H1 (cell line): ENCODE measurements at regions not wholly inside any gene's neighbourhood (a gene's known extent, or its start where the extent isn't known, plus 50 kb on each side); places are given as distances from the start of the nearest gene placed in this dataset.

ENCODE experiments used
- CTCF ChIP-seq, 3 experiments: IDR thresholded peaks; 1 replicate in 2 of 3; 2 replicates in 1 of 3; pipeline versions ENCODE4 v1.5.1 to v1.6.1; 2011; ENCODE audit warnings: low read length in 3 of 3, mild to moderate bottlenecking in 3 of 3, inconsistent platforms in 2 of 3, low read depth in 1 of 3, moderate library complexity in 1 of 3; ENCODE audit not compliant: insufficient read depth in 1 of 3; ENCODE audit errors: control extremely low read depth in 1 of 3
- EP300 ChIP-seq, 2 experiments: IDR thresholded peaks; 1 replicate in 1 of 2; 2 replicates in 1 of 2; pipeline ENCODE4 v1.6.1; 2011 to 2012; ENCODE audit warnings: low read depth in 2 of 2, low read length in 2 of 2, mild to moderate bottlenecking in 2 of 2, borderline replicate concordance in 1 of 2, inconsistent platforms in 1 of 2, moderate library complexity in 1 of 2
- FOSL1 ChIP-seq: IDR thresholded peaks from 2 replicates; pipeline ENCODE4 v1.6.1; 2011; ENCODE audit warnings: mild to moderate bottlenecking, low read depth, low read length, moderate library complexity; ENCODE audit not compliant: insufficient read depth
- JUND ChIP-seq: IDR thresholded peaks from 2 replicates; pipeline ENCODE4 v1.6.1; 2011; ENCODE audit warnings: mild to moderate bottlenecking, improper control_type of control experiment, low read length
- POLR2A ChIP-seq, 2 experiments: IDR thresholded peaks; 1 replicate in 1 of 2; 2 replicates in 1 of 2; pipeline ENCODE4 v1.6.1; 2011; ENCODE audit warnings: low read depth in 2 of 2, low read length in 2 of 2, mild to moderate bottlenecking in 2 of 2; ENCODE audit errors: control extremely low read depth in 1 of 2
- POLR2AphosphoS5 ChIP-seq: IDR thresholded peaks from 2 replicates; pipeline ENCODE4 v1.6.1; 2011; ENCODE audit warnings: low read depth, low read length
- SUZ12 ChIP-seq: fragments of 200-600 bp; sonication (generic); IDR thresholded peaks from 2 replicates; pipeline ENCODE4 v1.6.1; 2012; ENCODE audit warnings: mild to moderate bottlenecking, inconsistent platforms, low read length, moderate library complexity, mixed read lengths
- TAF1 ChIP-seq: IDR thresholded peaks from 2 replicates; pipeline ENCODE4 v1.6.1; 2011; ENCODE audit warnings: mild to moderate bottlenecking, low read depth, low read length
- USF2 ChIP-seq: IDR thresholded peaks from 2 replicates; pipeline ENCODE4 v1.6.1; 2011; ENCODE audit warnings: low read length, improper control_type of control experiment
- ZNF274 ChIP-seq: IDR thresholded peaks from 2 replicates; pipeline ENCODE4 v1.7.0; 2012; ENCODE audit warnings: low read length, borderline replicate concordance; ENCODE audit errors: extremely low read depth
- TF ChIP-seq, protein P1 (sequence below): IDR thresholded peaks from 2 replicates; pipeline ENCODE4 v1.6.1; 2011; ENCODE audit warnings: low read depth, mild to moderate bottlenecking, low read length; ENCODE audit not compliant: insufficient read depth
- TF ChIP-seq, protein P2 (sequence below): IDR thresholded peaks from 2 replicates; pipeline ENCODE4 v1.6.1; 2012; ENCODE audit warnings: low read length, inconsistent platforms

DNA sequence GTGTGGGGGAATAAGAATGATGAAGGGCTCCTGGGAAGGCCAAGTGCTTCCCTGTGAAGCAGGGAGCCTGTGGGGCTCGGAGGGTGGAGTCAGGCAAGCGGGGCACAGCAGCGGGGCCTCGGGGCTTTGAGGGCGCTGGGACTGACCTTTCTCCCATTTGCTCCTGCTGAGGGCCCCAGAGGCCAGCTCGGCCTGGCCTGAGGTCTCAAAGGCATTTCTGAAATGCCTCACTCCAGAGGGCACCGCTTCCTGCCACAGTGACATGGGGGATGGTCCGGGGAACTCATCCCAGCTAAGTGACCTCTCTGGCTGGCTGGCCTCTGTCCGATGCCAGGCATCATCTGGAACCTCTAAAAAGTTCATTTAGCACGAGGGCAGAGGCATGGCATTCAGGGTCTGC is 98.8 kb upstream of the STX18 start:
- TF ChIP-seq TAF1, result no peak
- no peak for TF ChIP-seq FOSL1
- TF ChIP-seq CTCF (IDR thresholded peaks at IDR 0.05; ENCODE audit: control extremely low read depth in 1 of 3, insufficient read depth in 1 of 3, low read depth in 1 of 3, low read length in 3 of 3), result 0 out of 4 replicates have a peak, but pooled peaks of 1 of the 3 experiments have one; percentile 5
- no peak for TF ChIP-seq ZNF274
- TF ChIP-seq SUZ12, result no peak
- no peak for TF ChIP-seq POLR2AphosphoS5
- TF ChIP-seq POLR2A (IDR thresholded peaks at IDR 0.05; ENCODE audit: control extremely low read depth in 1 of 2, low read depth in 2 of 2, low read length in 2 of 2), result no peak
- TF ChIP-seq, protein P1, sequence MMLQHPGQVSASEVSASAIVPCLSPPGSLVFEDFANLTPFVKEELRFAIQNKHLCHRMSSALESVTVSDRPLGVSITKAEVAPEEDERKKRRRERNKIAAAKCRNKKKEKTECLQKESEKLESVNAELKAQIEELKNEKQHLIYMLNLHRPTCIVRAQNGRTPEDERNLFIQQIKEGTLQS, result no peak
- TF ChIP-seq JUND, result no peak
- no peak for TF ChIP-seq EP300 (IDR thresholded peaks at IDR 0.05; ENCODE audit: borderline replicate concordance in 1 of 2, low read depth in 2 of 2, low read length in 2 of 2)
- TF ChIP-seq USF2, result no peak
- TF ChIP-seq, protein P2, sequence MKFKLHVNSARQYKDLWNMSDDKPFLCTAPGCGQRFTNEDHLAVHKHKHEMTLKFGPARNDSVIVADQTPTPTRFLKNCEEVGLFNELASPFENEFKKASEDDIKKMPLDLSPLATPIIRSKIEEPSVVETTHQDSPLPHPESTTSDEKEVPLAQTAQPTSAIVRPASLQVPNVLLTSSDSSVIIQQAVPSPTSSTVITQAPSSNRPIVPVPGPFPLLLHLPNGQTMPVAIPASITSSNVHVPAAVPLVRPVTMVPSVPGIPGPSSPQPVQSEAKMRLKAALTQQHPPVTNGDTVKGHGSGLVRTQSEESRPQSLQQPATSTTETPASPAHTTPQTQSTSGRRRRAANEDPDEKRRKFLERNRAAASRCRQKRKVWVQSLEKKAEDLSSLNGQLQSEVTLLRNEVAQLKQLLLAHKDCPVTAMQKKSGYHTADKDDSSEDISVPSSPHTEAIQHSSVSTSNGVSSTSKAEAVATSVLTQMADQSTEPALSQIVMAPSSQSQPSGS, result no peak
